Endometrial microvascular endothelial cells (primary cell): ENCODE measurements at regions not wholly inside any gene's neighbourhood (a gene's known extent, or its start where the extent isn't known, plus 50 kb on each side); places are given as distances from the start of the nearest gene placed in this dataset.

Experiments used
- in situ Hi-C: cut with HindIII; loops from 2 replicates; pipeline ENCODE4 v1.10.0; 2017; ENCODE audit warnings: low sequenced_read_pairs, low pct_unique_long_range_greater_than_20kb; ENCODE audit errors: inconsistent ontology term

DNA sequence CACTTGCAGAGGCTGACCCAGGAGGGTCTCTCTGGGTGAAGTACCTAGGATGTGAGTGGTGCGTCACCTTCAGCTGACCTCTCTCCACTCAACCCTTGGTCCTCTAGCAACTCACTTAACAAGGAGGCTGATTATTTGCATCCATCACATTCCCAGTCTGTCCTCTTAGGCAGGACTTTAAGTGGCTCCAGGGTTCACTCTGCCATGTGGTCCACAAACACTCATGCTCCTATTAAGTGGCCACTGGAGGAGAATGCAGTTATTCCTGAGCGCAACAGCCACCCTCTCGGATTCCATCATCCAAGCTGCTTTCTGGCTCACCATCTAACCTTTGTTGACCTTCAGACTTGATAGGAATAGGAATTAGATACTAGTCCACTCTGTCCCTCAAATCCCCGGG is 61.1 kb upstream of the SCAF8 start:
- in situ Hi-C loops = loop anchor here (25.0 kb wide), 1 partner anchor 160 kb away; the partner anchor contains the start of gene CNKSR3

DNA sequence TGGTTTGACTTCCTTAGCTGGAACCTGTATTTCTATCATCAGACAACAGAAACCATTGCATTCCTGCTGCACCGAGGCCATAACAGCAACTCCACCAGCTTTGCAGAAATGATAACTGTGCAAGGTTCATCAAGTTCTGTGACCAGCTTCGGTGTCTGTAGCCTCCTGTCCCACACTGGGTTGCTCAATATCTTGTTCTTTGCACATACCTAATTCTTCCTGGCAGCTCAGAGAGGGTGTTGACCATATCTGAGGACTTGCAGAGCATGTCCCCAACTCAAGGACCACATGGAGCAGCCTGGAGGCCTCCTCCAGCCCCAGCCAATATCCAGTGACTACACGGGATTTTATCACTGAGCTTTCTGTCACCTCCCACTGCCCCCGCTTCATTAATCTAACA is 59.3 kb upstream of the SCAF8 start:
- in situ Hi-C loops = loop anchor here (25.0 kb wide), 1 partner anchor 162 kb away; the partner anchor contains the start of gene CNKSR3

DNA sequence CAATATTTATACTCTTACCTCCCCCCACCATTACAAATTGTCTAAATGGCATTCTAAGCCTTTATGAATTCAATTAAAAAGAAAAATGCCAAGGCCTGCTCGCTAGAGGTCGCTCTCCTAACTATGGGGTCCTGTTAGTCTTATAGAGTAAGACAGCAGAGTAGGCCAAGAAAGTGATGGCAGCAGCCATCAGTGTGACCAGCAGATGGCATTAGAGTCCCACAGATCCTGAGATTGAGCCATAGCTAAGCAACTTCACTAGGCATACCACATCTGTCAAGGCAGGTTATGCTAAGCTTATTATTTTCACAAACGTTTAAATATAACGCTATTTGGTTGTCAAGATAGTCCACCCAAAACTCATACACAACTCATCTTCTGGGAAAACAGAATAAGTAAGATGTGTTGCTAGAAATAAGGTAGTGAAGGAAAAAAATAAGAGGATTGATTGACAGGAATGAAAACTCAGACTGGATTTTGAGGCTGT is 57.6 kb upstream of the SCAF8 start:
- in situ Hi-C loops = no loop called here

DNA sequence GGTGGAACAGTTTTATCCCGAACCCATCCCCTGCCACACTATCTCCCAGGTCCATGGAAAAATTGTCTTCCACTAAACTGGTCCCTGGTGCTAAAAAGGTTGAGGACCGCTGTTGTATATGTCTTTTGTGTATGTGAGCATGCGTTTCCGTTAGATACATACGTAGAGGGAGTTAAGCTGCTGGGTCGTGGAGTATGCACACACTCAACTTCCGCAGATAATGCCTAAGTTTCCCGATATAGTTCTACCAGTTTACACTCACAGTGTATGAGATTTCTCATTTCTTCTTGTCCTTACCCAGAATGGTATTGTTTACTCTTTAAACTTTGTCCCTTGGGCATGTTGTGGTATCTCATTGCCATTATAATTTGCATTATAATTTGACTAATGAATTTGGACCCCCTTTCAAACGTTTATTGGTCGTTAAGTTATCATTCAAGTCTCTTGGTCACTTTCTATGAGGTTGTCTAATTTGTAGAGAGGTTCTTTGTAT is 50.5 kb upstream of the SCAF8 start:
- in situ Hi-C loops = no loop called here
